KMS-11 (cell line): ENCODE measurements at regions not wholly inside any gene's neighbourhood (a gene's known extent, or its start where the extent isn't known, plus 50 kb on each side); places are given as distances from the start of the nearest gene placed in this dataset.

Experiments used
- H2AFZ ChIP-seq: fragments of 200-600 bp; sonication (generic); 2 replicates; pipeline ENCODE4 v1.6.1; 2016; ENCODE audit warnings: antibody characterized with exemption, mixed run types, low read depth
- H3K27ac ChIP-seq: fragments of 200-600 bp; sonication (generic); 2 replicates; pipeline ENCODE4 v1.6.1; 2016; ENCODE audit warnings: mild to moderate bottlenecking, mixed run types
- H3K27me3 ChIP-seq: fragments of 200-600 bp; sonication (generic); 2 replicates; pipeline ENCODE4 v1.6.1; 2017; ENCODE audit warnings: mild to moderate bottlenecking, low read depth, mixed run types, moderate library complexity; ENCODE audit not compliant: insufficient read depth
- H3K36me3 ChIP-seq: fragments of 200-600 bp; sonication (generic); 2 replicates; pipeline ENCODE4 v1.6.1; 2017; ENCODE audit warnings: mild to moderate bottlenecking, mixed run types; ENCODE audit not compliant: insufficient read depth
- H3K4me1 ChIP-seq: fragments of 200-600 bp; sonication (generic); 2 replicates; pipeline ENCODE4 v1.6.1; 2016; ENCODE audit warnings: mild to moderate bottlenecking, low read depth, mixed run types; ENCODE audit not compliant: poor library complexity, severe bottlenecking
- H3K4me2 ChIP-seq: fragments of 200-600 bp; sonication (generic); 2 replicates; pipeline ENCODE4 v1.7.0; 2016; ENCODE audit warnings: mild to moderate bottlenecking, mixed run types
- H3K4me3 ChIP-seq: fragments of 200-600 bp; sonication (generic); IDR thresholded peaks from 2 replicates; pipeline ENCODE4 v1.6.1; 2017; ENCODE audit warnings: low read depth, low read length, mixed read lengths; ENCODE audit not compliant: insufficient read depth
- H3K79me2 ChIP-seq: fragments of 200-600 bp; sonication (generic); 2 replicates; pipeline ENCODE4 v1.6.1; 2016; ENCODE audit warnings: low read depth, mixed run types; ENCODE audit not compliant: insufficient read depth
- H3K9ac ChIP-seq: fragments of 200-600 bp; sonication (generic); 2 replicates; pipeline ENCODE4 v1.6.1; 2016; ENCODE audit warnings: mild to moderate bottlenecking, mixed run types
- H4K20me1 ChIP-seq: fragments of 200-600 bp; sonication (generic); 2 replicates; pipeline ENCODE4 v1.6.1; 2016; ENCODE audit warnings: mild to moderate bottlenecking, mixed run types; ENCODE audit not compliant: insufficient read depth
- TF ChIP-seq, protein P1 (sequence below): fragments of 200-600 bp; sonication (generic); conservative IDR thresholded peaks from 2 replicates; pipeline ENCODE4 v1.6.1; 2017; ENCODE audit warnings: low read depth, mild to moderate bottlenecking, antibody characterized with exemption, low read length, moderate library complexity, mixed read lengths

DNA sequence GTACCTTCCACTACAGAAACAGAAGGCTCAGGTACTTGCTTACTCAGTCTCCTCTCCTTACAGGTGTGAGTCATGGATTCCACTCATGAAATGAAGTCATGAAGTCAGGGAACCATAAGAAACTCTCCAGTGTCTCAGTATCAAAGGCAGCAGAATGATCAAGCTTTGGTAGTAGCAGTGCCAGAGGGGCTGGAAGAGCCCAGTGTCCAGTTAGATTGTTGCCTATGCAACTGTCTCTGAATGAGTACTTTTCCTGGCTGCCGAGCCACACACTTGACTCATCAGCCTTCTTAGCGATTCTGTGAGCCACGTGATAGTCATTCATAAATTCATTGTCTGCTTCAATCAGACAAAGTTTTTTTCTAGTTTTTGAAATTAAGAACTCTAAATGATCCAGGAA is 52.2 kb upstream of the DTNBP1 start:
- no peaks in the 10 kb centered on the region for H3K27me3 ChIP-seq
- TF ChIP-seq, protein P1, sequence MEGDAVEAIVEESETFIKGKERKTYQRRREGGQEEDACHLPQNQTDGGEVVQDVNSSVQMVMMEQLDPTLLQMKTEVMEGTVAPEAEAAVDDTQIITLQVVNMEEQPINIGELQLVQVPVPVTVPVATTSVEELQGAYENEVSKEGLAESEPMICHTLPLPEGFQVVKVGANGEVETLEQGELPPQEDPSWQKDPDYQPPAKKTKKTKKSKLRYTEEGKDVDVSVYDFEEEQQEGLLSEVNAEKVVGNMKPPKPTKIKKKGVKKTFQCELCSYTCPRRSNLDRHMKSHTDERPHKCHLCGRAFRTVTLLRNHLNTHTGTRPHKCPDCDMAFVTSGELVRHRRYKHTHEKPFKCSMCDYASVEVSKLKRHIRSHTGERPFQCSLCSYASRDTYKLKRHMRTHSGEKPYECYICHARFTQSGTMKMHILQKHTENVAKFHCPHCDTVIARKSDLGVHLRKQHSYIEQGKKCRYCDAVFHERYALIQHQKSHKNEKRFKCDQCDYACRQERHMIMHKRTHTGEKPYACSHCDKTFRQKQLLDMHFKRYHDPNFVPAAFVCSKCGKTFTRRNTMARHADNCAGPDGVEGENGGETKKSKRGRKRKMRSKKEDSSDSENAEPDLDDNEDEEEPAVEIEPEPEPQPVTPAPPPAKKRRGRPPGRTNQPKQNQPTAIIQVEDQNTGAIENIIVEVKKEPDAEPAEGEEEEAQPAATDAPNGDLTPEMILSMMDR: no peak
- no peak overlapping the region for H2AFZ ChIP-seq
- H4K20me1 ChIP-seq: no peaks in the 10 kb centered on the region
- no peaks in the 10 kb centered on the region for H3K4me1 ChIP-seq
- H3K36me3 ChIP-seq: no peaks in the 10 kb centered on the region
- H3K9ac ChIP-seq: no peak overlapping the region
- H3K4me2 ChIP-seq: no peak overlapping the region
- H3K4me3 ChIP-seq: no peak overlapping the region
- no peaks in the 10 kb centered on the region for H3K79me2 ChIP-seq
- no peak overlapping the region for H3K27ac ChIP-seq

DNA sequence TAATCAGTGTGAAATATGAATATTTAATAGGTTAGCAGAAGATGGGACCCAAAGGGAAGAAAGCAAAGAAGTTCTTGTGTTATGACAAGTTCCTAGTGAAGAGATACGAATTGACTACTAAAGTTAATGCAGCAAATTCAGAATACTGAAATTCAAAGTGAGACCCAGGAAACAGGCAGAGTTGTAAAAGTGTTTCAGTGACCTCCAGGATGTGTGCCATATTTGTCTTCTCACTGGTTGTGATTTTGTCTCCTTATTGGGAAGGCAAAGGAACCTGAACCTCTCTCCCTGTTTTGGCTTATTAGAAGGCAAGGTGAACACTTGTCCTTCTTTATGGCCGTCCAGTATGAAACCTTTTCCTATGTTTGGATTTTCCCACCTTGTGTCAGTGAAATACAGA is 51.8 kb upstream of the DTNBP1 start:
- Histone ChIP-seq H3K36me3 (no peaks in the 10 kb centered on the region), H3K4me2 (no peak overlapping the region), H3K27me3 (no peaks in the 10 kb centered on the region), H3K9ac (no peak overlapping the region), H3K4me3 (no peak overlapping the region), H3K27ac (no peak overlapping the region), H4K20me1 (no peaks in the 10 kb centered on the region), H2AFZ (no peak overlapping the region), H3K79me2 (no peaks in the 10 kb centered on the region), H3K4me1 (no peaks in the 10 kb centered on the region)
- TF ChIP-seq, protein P1: no peak

- TF ChIP-seq, protein P1: no peak
- Histone ChIP-seq H3K4me1 (no peaks in the 10 kb centered on the region), H3K27ac (no peak overlapping the region), H3K4me3 (no peak overlapping the region), H3K9ac (no peak overlapping the region), H3K79me2 (no peaks in the 10 kb centered on the region), H3K27me3 (no peaks in the 10 kb centered on the region), H3K4me2 (no peak overlapping the region), H2AFZ (no peak overlapping the region), H4K20me1 (no peaks in the 10 kb centered on the region), H3K36me3 (no peaks in the 10 kb centered on the region)
These were observed 50.5 kb upstream of the DTNBP1 start for GRCh38 chr6:15713325-15713724.

DNA sequence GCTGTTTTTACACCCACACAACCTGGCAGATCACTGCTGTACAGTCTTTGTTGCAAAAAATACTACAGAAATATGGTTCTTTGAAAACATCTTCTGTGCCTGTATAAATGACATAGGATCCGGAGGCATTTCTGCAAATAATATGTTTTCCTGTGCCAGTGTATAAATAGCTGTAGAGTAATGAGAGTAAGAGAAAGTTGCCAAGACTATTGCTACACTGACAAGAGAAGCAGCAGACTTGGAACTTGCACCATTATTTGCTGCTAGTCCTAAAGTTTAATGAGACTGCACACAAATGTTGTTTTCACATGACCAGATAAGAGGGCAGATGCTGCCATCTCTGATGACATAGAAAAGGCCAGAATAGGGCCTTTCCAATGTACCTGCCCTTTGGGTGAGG is 50.0 kb upstream of the DTNBP1 start:
- Histone ChIP-seq H3K4me3 (no peak overlapping the region), H3K27me3 (no peaks in the 10 kb centered on the region)
- TF ChIP-seq, protein P1: no peak

More for the DNA sequence above, 50.0 kb upstream of the DTNBP1 start:
- Histone ChIP-seq H3K79me2 (no peaks in the 10 kb centered on the region), H3K4me2 (no peak overlapping the region), H2AFZ (no peak overlapping the region), H3K9ac (no peak overlapping the region), H3K27ac (no peak overlapping the region), H3K4me1 (no peaks in the 10 kb centered on the region), H3K36me3 (no peaks in the 10 kb centered on the region), H4K20me1 (no peaks in the 10 kb centered on the region)
